Lung (tissue), 11 donors: ENCODE measurements at regions not wholly inside any gene's neighbourhood (a gene's known extent, or its start where the extent isn't known, plus 50 kb on each side); places are given as distances from the start of the nearest gene placed in this dataset.
"Not testable (repeated sequence)": the region's sequence is repeated elsewhere in the genome, so short reads cannot be mapped to it uniquely, and the experiment has no call there.

ENCODE experiments used
- ATAC-seq: fragments of 200-7000 bp; cut with Tn5 transposase; one replicate; pipeline ENCODE4 v1.9.1; 2020; ENCODE audit warnings: moderate number of reproducible peaks; ENCODE audit not compliant: insufficient read depth, low FRiP score
- DNase-seq, 3 donors: peaks; one replicate each; pipeline ENCODE4 v3.0.0-alpha.2; 2013 to 2017
- H3K27ac ChIP-seq, 2 donors: one replicate each; pipeline ENCODE4 v1.5.1; 2013; ENCODE audit warnings: mild to moderate bottlenecking in 2 of 2, moderate library complexity in 2 of 2, control low read depth in 1 of 2, inconsistent platforms in 1 of 2, low read depth in 1 of 2, low read length in 1 of 2
- H3K27me3 ChIP-seq, 3 donors: one replicate each; pipeline ENCODE4 v1.5.1; 2013; ENCODE audit warnings: low read length in 2 of 3; ENCODE audit not compliant: control insufficient read depth in 3 of 3, insufficient read depth in 3 of 3
- H3K36me3 ChIP-seq, 4 donors: one replicate each; pipeline ENCODE4 v1.5.1; 2013; ENCODE audit warnings: low read length in 4 of 4, mild to moderate bottlenecking in 1 of 4, moderate library complexity in 1 of 4; ENCODE audit not compliant: control insufficient read depth in 4 of 4, insufficient read depth in 4 of 4
- H3K4me1 ChIP-seq, 5 donors: one replicate each; pipeline ENCODE4 v1.5.1; 2013; ENCODE audit warnings: low read length in 5 of 5, mild to moderate bottlenecking in 2 of 5, moderate library complexity in 1 of 5; ENCODE audit not compliant: control insufficient read depth in 5 of 5, insufficient read depth in 5 of 5
- H3K4me3 ChIP-seq: one replicate; pipeline ENCODE4 v1.5.1; 2013; ENCODE audit warnings: mild to moderate bottlenecking, control low read depth, moderate library complexity
- H3K9ac ChIP-seq, 2 donors: one replicate each; pipeline ENCODE4 v1.5.1; 2013; ENCODE audit warnings: low read length in 2 of 2, control low read depth in 1 of 2; ENCODE audit not compliant: insufficient read depth in 1 of 2
- H3K9me3 ChIP-seq, 4 donors: one replicate each; pipeline ENCODE4 v1.5.1; 2013; ENCODE audit warnings: low read length in 3 of 4, mild to moderate bottlenecking in 1 of 4, moderate library complexity in 1 of 4; ENCODE audit not compliant: control insufficient read depth in 4 of 4, insufficient read depth in 3 of 4
- WGBS, 2 donors: extraction: QIAGEN DNeasy Blood & Tissue Kit; methylation state at CpG; one replicate each; pipeline ENCODE4 v1.1.7; 2013; 5-methylcytosine and 5-hydroxymethylcytosine counted together
- TF ChIP-seq, protein P1 (sequence below): IDR thresholded peaks from 2 replicates; pipeline ENCODE4 v1.5.1; 2012; ENCODE audit warnings: mild to moderate bottlenecking; ENCODE audit errors: control extremely low read depth, extremely low read depth
- donor health status: control.
- donor health status: control.
- donor health status: Bipolar disorder and iron deficiency.
- donor health status: healthy.
- donor health status: DM: yes; HTN: yes; CAD: no.

GRCh38 chr4:33111117-33111516, 2390.9 kb downstream of the PCDH7 start:
- Histone ChIP-seq H3K9me3 (no peaks in the 10 kb centered on the region), H3K36me3 (no peaks in the 10 kb centered on the region), H3K9ac (no peak overlapping the region), H3K27ac (no peak overlapping the region), H3K4me3 (no peak overlapping the region), H3K27me3 (no peaks in the 10 kb centered on the region), H3K4me1 (no peaks in the 10 kb centered on the region)
- ATAC-seq (no peak), DNase-seq (no peak)
- TF ChIP-seq, protein P1, sequence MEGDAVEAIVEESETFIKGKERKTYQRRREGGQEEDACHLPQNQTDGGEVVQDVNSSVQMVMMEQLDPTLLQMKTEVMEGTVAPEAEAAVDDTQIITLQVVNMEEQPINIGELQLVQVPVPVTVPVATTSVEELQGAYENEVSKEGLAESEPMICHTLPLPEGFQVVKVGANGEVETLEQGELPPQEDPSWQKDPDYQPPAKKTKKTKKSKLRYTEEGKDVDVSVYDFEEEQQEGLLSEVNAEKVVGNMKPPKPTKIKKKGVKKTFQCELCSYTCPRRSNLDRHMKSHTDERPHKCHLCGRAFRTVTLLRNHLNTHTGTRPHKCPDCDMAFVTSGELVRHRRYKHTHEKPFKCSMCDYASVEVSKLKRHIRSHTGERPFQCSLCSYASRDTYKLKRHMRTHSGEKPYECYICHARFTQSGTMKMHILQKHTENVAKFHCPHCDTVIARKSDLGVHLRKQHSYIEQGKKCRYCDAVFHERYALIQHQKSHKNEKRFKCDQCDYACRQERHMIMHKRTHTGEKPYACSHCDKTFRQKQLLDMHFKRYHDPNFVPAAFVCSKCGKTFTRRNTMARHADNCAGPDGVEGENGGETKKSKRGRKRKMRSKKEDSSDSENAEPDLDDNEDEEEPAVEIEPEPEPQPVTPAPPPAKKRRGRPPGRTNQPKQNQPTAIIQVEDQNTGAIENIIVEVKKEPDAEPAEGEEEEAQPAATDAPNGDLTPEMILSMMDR, result no peak
- WGBS, 2 donors, result 83 to 88% methylated on average over 1 of the region's 1 CpG

GRCh38 chr4:33116871-33117270, 2396.7 kb downstream of the PCDH7 start:
- H3K4me1 ChIP-seq, result no peaks in the 10 kb centered on the region
- no peaks in the 10 kb centered on the region for H3K27me3 ChIP-seq
- H3K9me3 ChIP-seq, result peaks cover 0 to 1% (median 0%) of the 10 kb centered on the region in 4 donors
- DNase-seq (no peak), ATAC-seq (no peak)
- WGBS, 2 donors, result 85 to 88% methylated on average over 3 of the region's 3 CpGs
- H3K36me3 ChIP-seq, result no peaks in the 10 kb centered on the region
- no peak overlapping the region for H3K4me3 ChIP-seq
- TF ChIP-seq, protein P1, result no peak
- no peak overlapping the region for H3K27ac ChIP-seq
- H3K9ac ChIP-seq, result no peak overlapping the region

DNA sequence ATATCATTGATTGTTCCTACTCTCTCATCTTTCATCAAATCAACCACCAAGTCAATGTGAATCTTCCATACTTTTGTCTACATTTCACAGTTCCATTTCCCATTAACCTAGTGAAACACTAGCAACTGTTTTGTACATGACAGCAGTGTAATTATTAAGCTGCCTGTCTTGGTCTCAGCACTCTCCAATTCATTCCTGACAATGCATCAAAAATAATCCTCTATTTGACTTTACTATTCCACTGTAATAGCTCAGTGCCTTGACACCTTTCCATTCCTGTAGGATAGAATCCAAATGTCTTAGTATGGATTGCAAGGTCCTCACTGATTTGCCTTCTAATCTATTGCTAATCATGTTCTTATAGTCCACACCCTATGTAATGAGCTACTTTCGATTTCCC, 2405.8 kb downstream of the PCDH7 start:
- H3K9ac ChIP-seq, result no peak overlapping the region
- no peak overlapping the region for H3K27ac ChIP-seq
- 79 to 82% methylated on average over 1 of the region's 1 CpG for WGBS, 2 donors
- peaks cover 0 to 2% (median 0%) of the 10 kb centered on the region in 4 donors for H3K9me3 ChIP-seq
- H3K4me1 ChIP-seq, result no peaks in the 10 kb centered on the region
- TF ChIP-seq, protein P1, result no peak
- no peak overlapping the region for H3K4me3 ChIP-seq
- DNase-seq (no peak), ATAC-seq (no peak)
- H3K27me3 ChIP-seq, result no peaks in the 10 kb centered on the region
- H3K36me3 ChIP-seq, result no peaks in the 10 kb centered on the region

- not testable (repeated sequence) for H3K9me3 ChIP-seq, ATAC-seq, H3K27me3 ChIP-seq, H3K4me1 ChIP-seq, H3K9ac ChIP-seq, H3K27ac ChIP-seq, H3K4me3 ChIP-seq, DNase-seq, H3K36me3 ChIP-seq
- WGBS, 2 donors, result 87 to 90% methylated on average over 1 of the region's 1 CpG
Measured at GRCh38 chr4:33130662-33131061, 2410.5 kb downstream of the PCDH7 start.
